RWPE2 (cell line): ENCODE measurements at regions not wholly inside any gene's neighbourhood (a gene's known extent, or its start where the extent isn't known, plus 50 kb on each side); places are given as distances from the start of the nearest gene placed in this dataset.

ENCODE experiments used
- ATAC-seq: fragments of 200-7000 bp; cut with Tn5 transposase; 3 replicates; pipeline ENCODE4 v1.9.1; 2021; ENCODE audit warnings: low read depth
- DNase-seq: peaks from one replicate; pipeline ENCODE4 v3.0.0-alpha.2; 2020; ENCODE audit warnings: low spot score
- H3K27ac ChIP-seq: fragments of 450-650 bp; 2 replicates; pipeline ENCODE4 v1.5.1; 2017; ENCODE audit warnings: mild to moderate bottlenecking; ENCODE audit not compliant: poor library complexity, severe bottlenecking
- H3K27me3 ChIP-seq: fragments of 250-450 bp; sonication (Bioruptor Pico); 2 replicates; pipeline ENCODE4 v1.5.1; 2021; ENCODE audit warnings: mild to moderate bottlenecking, moderate library complexity; ENCODE audit not compliant: insufficient read depth, poor library complexity, severe bottlenecking
- H3K36me3 ChIP-seq: fragments of 250-450 bp; sonication (Bioruptor Pico); 2 replicates; pipeline ENCODE4 v1.5.1; 2020; ENCODE audit warnings: low read depth, mild to moderate bottlenecking, moderate library complexity
- H3K4me1 ChIP-seq: fragments of 250-450 bp; sonication (Bioruptor Pico); 2 replicates; pipeline ENCODE4 v1.5.1; 2021; ENCODE audit warnings: mild to moderate bottlenecking, moderate library complexity; ENCODE audit not compliant: insufficient read depth, poor library complexity, severe bottlenecking
- H3K4me3 ChIP-seq: fragments of 250-450 bp; sonication (Bioruptor Pico); 2 replicates; pipeline ENCODE4 v1.5.1; 2021; ENCODE audit warnings: mild to moderate bottlenecking, moderate library complexity; ENCODE audit not compliant: severe bottlenecking
- H3K9me3 ChIP-seq: fragments of 250-450 bp; sonication (Bioruptor Pico); 2 replicates; pipeline ENCODE4 v1.5.1; 2021; ENCODE audit warnings: mild to moderate bottlenecking, moderate library complexity; ENCODE audit not compliant: severe bottlenecking
- CTCF ChIP-seq: fragments of 450-650 bp; IDR thresholded peaks from one replicate; pipeline ENCODE4 v1.5.1; 2017; ENCODE audit warnings: mild to moderate bottlenecking, moderate library complexity; ENCODE audit not compliant: poor library complexity, severe bottlenecking

GRCh38 chr6:100322886-100323285, 141.8 kb downstream of the SIM1 start:
- no peak overlapping the region for H3K4me3 ChIP-seq
- H3K27me3 ChIP-seq: no peaks in the 10 kb centered on the region
- no peaks in the 10 kb centered on the region for H3K36me3 ChIP-seq
- TF ChIP-seq CTCF: no peak
- no peak overlapping the region for H3K27ac ChIP-seq
- H3K9me3 ChIP-seq: no peaks in the 10 kb centered on the region
- H3K4me1 ChIP-seq: no peaks in the 10 kb centered on the region
- DNase-seq (no peak), ATAC-seq (no peak)

DNA sequence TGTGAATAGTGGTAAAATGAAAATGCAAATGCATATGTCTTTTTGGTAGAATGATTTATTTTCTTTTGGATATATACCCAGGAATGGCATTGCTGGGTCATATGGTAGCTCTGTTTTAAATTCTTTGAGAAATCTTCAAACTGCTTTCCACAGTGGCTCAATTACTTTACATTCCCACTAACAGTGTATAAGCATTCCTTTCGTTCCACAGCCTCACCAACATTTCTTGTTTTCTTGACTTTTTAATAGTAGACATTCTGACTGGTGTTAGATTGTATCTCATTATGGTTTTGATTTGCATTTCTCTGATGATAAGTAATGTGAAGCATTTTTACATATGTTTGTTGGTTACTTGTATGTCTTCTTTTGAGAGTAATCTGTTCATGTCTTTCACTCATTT, 144.0 kb downstream of the SIM1 start:
- H3K36me3 ChIP-seq: no peaks in the 10 kb centered on the region
- H3K27me3 ChIP-seq: no peaks in the 10 kb centered on the region
- no peak for ATAC-seq
- no peak for TF ChIP-seq CTCF
- no peaks in the 10 kb centered on the region for H3K4me1 ChIP-seq
- no peaks in the 10 kb centered on the region for H3K9me3 ChIP-seq
- H3K4me3 ChIP-seq: no peak overlapping the region
- no peak for DNase-seq
- no peak overlapping the region for H3K27ac ChIP-seq

GRCh38 chr6:100317031-100317430, 147.7 kb downstream of the SIM1 start:
- Histone ChIP-seq H3K4me1 (no peaks in the 10 kb centered on the region), H3K36me3 (no peaks in the 10 kb centered on the region), H3K27ac (no peak overlapping the region), H3K9me3 (no peaks in the 10 kb centered on the region), H3K27me3 (no peaks in the 10 kb centered on the region), H3K4me3 (no peak overlapping the region)
- DNase-seq (no peak), ATAC-seq (no peak)
- TF ChIP-seq CTCF: no peak

GRCh38 chr6:100314186-100314585, 150.5 kb downstream of the SIM1 start:
- DNase-seq (no peak), ATAC-seq (no peak)
- Histone ChIP-seq H3K27ac (no peak overlapping the region), H3K4me1 (no peaks in the 10 kb centered on the region), H3K9me3 (no peaks in the 10 kb centered on the region), H3K36me3 (no peaks in the 10 kb centered on the region), H3K27me3 (no peaks in the 10 kb centered on the region), H3K4me3 (no peak overlapping the region)
- TF ChIP-seq CTCF: no peak

DNA sequence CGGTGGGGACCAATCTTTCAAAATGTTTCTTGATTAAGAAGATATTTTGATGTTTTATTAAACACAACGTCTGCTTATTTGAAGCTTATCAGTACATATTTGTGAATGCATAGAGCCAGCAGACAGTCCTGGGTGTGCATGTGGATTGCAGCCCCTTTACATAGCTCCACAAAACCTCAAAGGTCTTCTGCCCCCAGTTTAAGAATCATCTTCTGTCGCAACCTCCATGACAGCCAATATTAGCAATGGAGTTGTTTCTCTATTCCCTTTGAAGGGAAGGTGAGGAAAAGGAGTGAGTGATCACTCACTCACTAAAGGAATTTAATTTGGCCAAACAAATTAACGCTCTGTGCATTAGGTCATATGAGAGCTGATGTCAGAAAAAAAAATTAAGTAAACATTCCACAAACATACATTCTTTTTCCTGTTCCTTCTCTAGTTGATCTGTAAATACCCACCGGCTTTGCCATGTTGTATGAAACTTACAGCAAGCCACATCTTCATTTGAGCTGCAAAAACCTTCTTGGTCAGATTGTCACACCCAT, 152.9 kb downstream of the SIM1 start:
- Histone ChIP-seq H3K4me3 (no peak overlapping the region), H3K27me3 (no peaks in the 10 kb centered on the region), H3K36me3 (no peaks in the 10 kb centered on the region), H3K27ac (no peak overlapping the region), H3K4me1 (no peaks in the 10 kb centered on the region), H3K9me3 (no peaks in the 10 kb centered on the region)
- DNase-seq: no peak
- ATAC-seq: no peak
- no peak for TF ChIP-seq CTCF
